Adrenal gland (tissue), 5 donors: ENCODE measurements at regions not wholly inside any gene's neighbourhood (a gene's known extent, or its start where the extent isn't known, plus 50 kb on each side); places are given as distances from the start of the nearest gene placed in this dataset.

ENCODE experiments used
- CTCF ChIP-seq, 6 experiments: fragments of 450-650 bp in 4 of 6; fragments of 200-600 bp in 2 of 6; sonication (generic) in 1 of 6; IDR thresholded peaks; 1 replicate in 5 of 6; 2 replicates in 1 of 6; pipeline versions ENCODE4 v1.5.1 to v1.8.0; 2016 to 2021; ENCODE audit warnings: antibody characterized with exemption in 6 of 6, mild to moderate bottlenecking in 2 of 6, moderate library complexity in 1 of 6
- POLR2A ChIP-seq, 2 donors: fragments of 450-650 bp; IDR thresholded peaks; one replicate each; pipeline ENCODE4 v1.6.1; 2017; ENCODE audit warnings: antibody characterized with exemption in 2 of 2, mild to moderate bottlenecking in 2 of 2, moderate library complexity in 1 of 2
- donor health status: DM: no; HTN: no; CAD: no.

GRCh38 chr1:223011505-223011856, 131.6 kb downstream of the TLR5 start:
- TF ChIP-seq CTCF (IDR thresholded peaks at IDR 0.05), result no peak
- TF ChIP-seq POLR2A (IDR thresholded peaks at IDR 0.05), result no peak
